ENCODE measurements at regions not wholly inside any gene's neighbourhood (a gene's known extent, or its start where the extent isn't known, plus 50 kb on each side); places are given as distances from the start of the nearest gene placed in this dataset.

DNA sequence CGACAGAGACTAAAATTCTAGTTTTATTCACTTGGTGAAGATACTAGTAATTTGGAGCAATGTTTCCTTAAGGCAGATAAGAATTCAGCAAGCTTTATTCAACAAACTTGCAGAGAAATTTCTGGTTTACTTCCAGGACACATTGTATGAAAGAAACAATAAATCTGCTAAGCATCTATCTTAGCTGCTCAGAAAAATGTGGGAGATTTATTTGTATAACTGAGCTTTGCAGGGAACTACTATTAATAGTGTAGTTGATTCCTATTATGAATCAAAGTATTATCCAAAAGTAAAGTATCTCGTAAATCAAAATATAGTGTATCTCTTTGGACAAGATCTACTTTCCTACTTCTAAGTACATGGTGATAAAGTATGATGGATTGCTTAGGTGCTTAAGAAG lies 239.4 kb upstream of the TMTC1 start:
- no peaks in the 10 kb centered on the region for H3K4me1 ChIP-seq
- TF ChIP-seq CTCF (IDR thresholded peaks at IDR 0.05) (no peak), POLR2AphosphoS5 (IDR thresholded peaks at IDR 0.05) (no peak)
- DNase-seq (ENCODE audit: low spot score in 2 of 2): no peak
- WGBS: 84% methylated on average over 2 of the region's 2 CpGs
- H3K27me3 ChIP-seq: no peaks in the 10 kb centered on the region
- no peak overlapping the region for H3K27ac ChIP-seq
- no peaks in the 10 kb centered on the region for H3K9me3 ChIP-seq
- no peaks in the 10 kb centered on the region for H3K36me3 ChIP-seq
- H3K4me3 ChIP-seq: no peak overlapping the region

- Histone ChIP-seq H3K27ac (no peak overlapping the region), H3K4me1 (no peaks in the 10 kb centered on the region), H3K4me3 (no peak overlapping the region), H3K36me3 (no peaks in the 10 kb centered on the region), H3K27me3 (no peaks in the 10 kb centered on the region), H3K9me3 (no peaks in the 10 kb centered on the region)
- 52% methylated on average over 2 of the region's 2 CpGs for WGBS
- TF ChIP-seq POLR2A (IDR thresholded peaks at IDR 0.05): no peak
- TF ChIP-seq CTCF (IDR thresholded peaks at IDR 0.05): no peak
- no peak for TF ChIP-seq POLR2AphosphoS5 (IDR thresholded peaks at IDR 0.05)
- DNase-seq (ENCODE audit: low spot score in 2 of 2): no peak
Observed at GRCh38 chr12:30021051-30021833, 237.5 kb upstream of the TMTC1 start.

DNA sequence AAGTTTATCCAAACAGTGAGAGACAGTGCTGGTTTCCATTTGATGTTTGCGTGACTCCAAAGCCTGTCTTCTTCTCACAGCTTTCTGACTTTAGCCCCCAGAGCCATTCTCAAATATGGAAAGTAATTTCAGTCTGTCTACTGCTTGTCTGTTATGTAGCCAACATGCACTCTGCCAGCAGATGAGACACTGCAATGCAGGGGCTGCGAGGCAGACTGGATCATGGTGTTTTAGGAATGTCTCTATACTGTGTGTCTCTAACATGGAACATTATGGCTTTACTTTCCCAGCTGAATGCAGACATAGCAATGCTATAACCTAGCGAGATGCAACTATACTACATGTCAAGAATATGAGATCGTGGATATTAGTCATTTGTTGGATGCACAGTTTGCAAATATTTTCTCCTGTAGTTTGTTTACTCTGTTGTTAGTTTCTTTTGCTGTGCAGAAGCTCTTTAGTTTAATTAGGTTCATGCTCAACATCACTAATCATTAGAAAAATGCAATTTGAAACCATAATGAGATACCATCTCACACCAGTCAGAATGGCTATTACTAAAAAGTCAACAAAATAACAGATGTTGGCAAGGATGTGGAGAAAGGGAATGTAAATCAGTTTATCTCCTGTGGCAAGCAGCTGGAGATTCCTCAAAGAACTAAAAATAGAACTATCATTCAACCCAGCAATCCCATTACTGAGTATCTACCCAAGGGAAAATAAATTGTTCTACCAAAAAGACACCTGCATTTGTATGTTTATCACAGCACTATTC lies 235.8 kb upstream of the TMTC1 start:
- Histone ChIP-seq H3K4me3 (no peak overlapping the region), H3K4me1 (no peaks in the 10 kb centered on the region), H3K36me3 (no peaks in the 10 kb centered on the region), H3K9me3 (no peaks in the 10 kb centered on the region), H3K27me3 (no peaks in the 10 kb centered on the region), H3K27ac (no peak overlapping the region)
- TF ChIP-seq POLR2A (IDR thresholded peaks at IDR 0.05): no peak
- no peak for TF ChIP-seq EP300 (IDR thresholded peaks at IDR 0.05)
- TF ChIP-seq POLR2AphosphoS5 (IDR thresholded peaks at IDR 0.05): no peak
- 62% methylated on average over 4 of the region's 4 CpGs for WGBS
- no peak for DNase-seq (ENCODE audit: low spot score in 2 of 2)

DNA sequence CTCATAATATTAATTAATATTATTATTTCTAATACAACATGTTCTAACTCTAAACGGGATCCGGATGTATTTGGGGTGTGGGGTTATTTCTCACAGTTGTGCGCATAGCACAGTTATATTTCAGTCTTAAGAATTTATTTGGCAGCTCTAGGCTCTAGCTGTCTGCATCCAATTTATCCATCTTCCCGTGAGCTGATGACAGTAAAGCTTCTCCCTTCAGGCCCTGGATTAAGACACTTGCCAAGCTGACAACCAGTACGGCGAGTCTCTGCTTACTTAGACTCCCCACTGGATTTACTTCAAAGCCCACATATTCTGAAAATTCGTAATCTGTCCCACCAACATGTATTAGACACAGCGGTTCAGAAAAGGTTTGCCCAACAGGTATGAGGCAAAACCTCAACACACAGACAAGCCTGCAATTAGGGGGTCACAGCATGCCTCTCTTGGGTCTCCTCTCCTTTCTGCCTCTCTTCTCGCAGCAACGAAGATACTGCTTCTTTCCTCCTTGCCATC lies 232.9 kb upstream of the TMTC1 start:
- 71% methylated on average over 10 of the region's 10 CpGs for WGBS
- DNase-seq (ENCODE audit: low spot score in 2 of 2): no peak

DNA sequence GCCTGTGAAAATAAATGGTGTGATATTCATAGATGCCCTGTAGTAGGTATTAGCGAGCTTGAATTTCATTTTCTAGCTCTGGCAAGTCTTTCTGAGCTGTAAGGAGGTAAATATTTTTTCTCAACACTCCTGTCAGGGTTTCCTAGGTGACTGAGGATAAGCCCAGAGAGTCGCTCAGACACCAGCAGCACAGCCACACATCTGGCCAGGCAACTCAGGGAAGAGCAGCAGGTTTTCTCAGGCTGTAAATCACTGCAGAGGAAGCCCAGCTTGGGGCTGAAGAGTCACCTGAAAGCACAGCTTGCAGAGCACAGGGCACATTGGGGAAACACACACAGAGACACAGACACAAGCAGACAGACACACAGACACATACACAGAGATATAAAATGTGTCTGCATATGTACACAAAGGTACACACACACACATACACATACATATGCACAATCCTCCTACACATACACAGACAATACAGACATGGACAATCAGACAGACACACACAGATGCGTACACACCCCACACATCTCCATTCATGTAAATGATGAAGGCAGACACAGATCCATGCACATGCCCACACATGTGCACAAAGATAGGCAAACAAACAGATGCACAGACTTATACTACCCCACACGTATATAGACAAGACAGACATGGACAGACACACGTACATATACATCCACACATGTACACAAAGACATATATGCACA lies 232.0 kb upstream of the TMTC1 start:
- H3K4me1 ChIP-seq: no peaks in the 10 kb centered on the region
- H3K4me3 ChIP-seq: no peak overlapping the region
- H3K27me3 ChIP-seq: no peaks in the 10 kb centered on the region
- WGBS: 82% methylated on average over 5 of the region's 5 CpGs
- H3K36me3 ChIP-seq: no peaks in the 10 kb centered on the region
- H3K9me3 ChIP-seq: no peaks in the 10 kb centered on the region
- H3K27ac ChIP-seq: no peak overlapping the region
- no peak for TF ChIP-seq EP300 (IDR thresholded peaks at IDR 0.05)
- TF ChIP-seq POLR2A (IDR thresholded peaks at IDR 0.05): no peak
- TF ChIP-seq POLR2AphosphoS5 (IDR thresholded peaks at IDR 0.05): no peak
- no peak for TF ChIP-seq CTCF (IDR thresholded peaks at IDR 0.05)
- no peak for DNase-seq (ENCODE audit: low spot score in 2 of 2)

More for the DNA sequence above, 232.9 kb upstream of the TMTC1 start:
- Histone ChIP-seq H3K36me3 (no peaks in the 10 kb centered on the region), H3K27me3 (no peaks in the 10 kb centered on the region), H3K4me1 (no peaks in the 10 kb centered on the region), H3K27ac (no peak overlapping the region), H3K9me3 (no peaks in the 10 kb centered on the region), H3K4me3 (no peak overlapping the region)
- no peak for TF ChIP-seq POLR2A (IDR thresholded peaks at IDR 0.05)
- no peak for TF ChIP-seq CTCF (IDR thresholded peaks at IDR 0.05)

Measured in suprapubic skin (tissue), 4 donors.